HL-60 (cell line): ENCODE measurements at regions not wholly inside any gene's neighbourhood (a gene's known extent, or its start where the extent isn't known, plus 50 kb on each side); places are given as distances from the start of the nearest gene placed in this dataset.
"Not testable (repeated sequence)": the region's sequence is repeated elsewhere in the genome, so short reads cannot be mapped to it uniquely, and the experiment has no call there.

Experiments used
- DNase-seq, 2 experiments: peaks; one replicate each; pipeline ENCODE4 v3.0.0-alpha.2; 2010 to 2020; ENCODE audit warnings: low read depth in 1 of 2, low spot score in 1 of 2
- H3K27ac ChIP-seq: fragments of 250-450 bp; sonication (Bioruptor Pico); replicated peaks from 2 replicates; pipeline ENCODE4 v1.5.1; 2020; ENCODE audit warnings: mild to moderate bottlenecking, moderate library complexity
- H3K27me3 ChIP-seq: fragments of 250-450 bp; sonication (Bioruptor Pico); 2 replicates; pipeline ENCODE4 v1.5.1; 2021; ENCODE audit warnings: mild to moderate bottlenecking, moderate library complexity; ENCODE audit not compliant: insufficient read depth, poor library complexity, severe bottlenecking
- H3K4me3 ChIP-seq: replicated peaks from 2 replicates; pipeline ENCODE4 v1.5.1; 2011; ENCODE audit warnings: mild to moderate bottlenecking, control low read depth, low read length; ENCODE audit not compliant: insufficient read depth
- GABPA ChIP-seq: IDR thresholded peaks from 2 replicates; pipeline ENCODE4 v1.6.1; 2012; ENCODE audit warnings: low read depth
- POLR2AphosphoS5 ChIP-seq: IDR thresholded peaks from 2 replicates; pipeline ENCODE4 v1.6.1; 2012; ENCODE audit warnings: low read depth
- REST ChIP-seq: IDR thresholded peaks from 2 replicates; pipeline ENCODE4 v1.6.1; 2012; ENCODE audit warnings: low read depth; ENCODE audit not compliant: insufficient replicate concordance
- SPI1 ChIP-seq: IDR thresholded peaks from 2 replicates; pipeline ENCODE4 v1.6.1; 2012; ENCODE audit warnings: low read depth, mild to moderate bottlenecking, borderline replicate concordance
- TF ChIP-seq, protein P1 (sequence below): IDR thresholded peaks from one replicate; pipeline ENCODE4 v1.5.1; 2011; ENCODE audit warnings: low read length, control low read depth, inconsistent platforms; ENCODE audit not compliant: insufficient read depth

DNA sequence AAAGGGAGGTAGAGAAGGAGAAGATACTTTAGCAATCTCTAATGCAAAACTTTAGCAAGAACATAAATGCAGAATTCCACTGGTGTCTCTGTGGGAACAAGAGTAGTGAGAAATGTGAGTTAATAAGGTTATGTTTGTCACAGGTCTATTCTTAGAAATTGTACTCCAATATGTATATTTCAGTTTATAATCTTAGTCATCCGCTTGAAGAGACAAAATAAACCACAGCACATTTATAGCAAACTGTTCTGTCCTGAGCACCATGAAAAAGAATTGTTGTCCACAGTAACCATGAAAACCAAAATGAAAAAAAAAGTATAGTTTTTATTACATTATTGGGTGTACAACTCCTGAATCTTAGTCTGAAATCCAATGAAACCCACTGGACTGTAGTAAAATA is 93.6 kb upstream of the TSLP start:
- no peak for TF ChIP-seq REST
- H3K27me3 ChIP-seq = no peaks in the 10 kb centered on the region
- DNase-seq = no peak
- no peak overlapping the region for H3K27ac ChIP-seq
- no peak overlapping the region for H3K4me3 ChIP-seq

DNA sequence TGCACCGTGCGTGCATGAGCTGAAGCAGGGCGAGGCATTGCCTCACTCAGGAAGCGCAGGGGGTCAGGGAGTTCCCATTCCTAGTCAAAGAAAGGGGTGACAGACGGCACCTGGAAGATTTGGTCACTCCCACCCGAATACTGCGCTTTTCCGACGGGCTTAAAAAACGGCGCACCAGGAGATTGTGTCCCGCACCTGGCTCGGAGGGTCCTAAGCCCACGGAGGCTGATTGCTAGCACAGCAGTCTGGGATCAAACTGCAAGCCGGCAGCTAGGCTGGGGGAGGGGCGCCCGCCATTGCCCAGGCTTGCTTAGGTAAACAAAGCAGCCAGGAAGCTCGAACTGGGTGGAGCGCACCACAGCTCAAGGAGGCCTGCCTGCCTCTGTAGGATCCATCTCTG is 85.6 kb upstream of the TSLP start:
- not testable (repeated sequence) for H3K27me3 ChIP-seq, H3K4me3 ChIP-seq, H3K27ac ChIP-seq, DNase-seq

- not testable (repeated sequence) for H3K27me3 ChIP-seq, H3K27ac ChIP-seq, H3K4me3 ChIP-seq, DNase-seq
Measured at GRCh38 chr5:110987573-110987972, 83.9 kb upstream of the TSLP start.

- Histone ChIP-seq H3K27ac (no peak overlapping the region), H3K4me3 (no peak overlapping the region), H3K27me3 (no peaks in the 10 kb centered on the region)
- no peak for TF ChIP-seq GABPA
- TF ChIP-seq POLR2AphosphoS5 = no peak
- TF ChIP-seq REST = no peak
- no peak for TF ChIP-seq SPI1
- TF ChIP-seq, protein P1, sequence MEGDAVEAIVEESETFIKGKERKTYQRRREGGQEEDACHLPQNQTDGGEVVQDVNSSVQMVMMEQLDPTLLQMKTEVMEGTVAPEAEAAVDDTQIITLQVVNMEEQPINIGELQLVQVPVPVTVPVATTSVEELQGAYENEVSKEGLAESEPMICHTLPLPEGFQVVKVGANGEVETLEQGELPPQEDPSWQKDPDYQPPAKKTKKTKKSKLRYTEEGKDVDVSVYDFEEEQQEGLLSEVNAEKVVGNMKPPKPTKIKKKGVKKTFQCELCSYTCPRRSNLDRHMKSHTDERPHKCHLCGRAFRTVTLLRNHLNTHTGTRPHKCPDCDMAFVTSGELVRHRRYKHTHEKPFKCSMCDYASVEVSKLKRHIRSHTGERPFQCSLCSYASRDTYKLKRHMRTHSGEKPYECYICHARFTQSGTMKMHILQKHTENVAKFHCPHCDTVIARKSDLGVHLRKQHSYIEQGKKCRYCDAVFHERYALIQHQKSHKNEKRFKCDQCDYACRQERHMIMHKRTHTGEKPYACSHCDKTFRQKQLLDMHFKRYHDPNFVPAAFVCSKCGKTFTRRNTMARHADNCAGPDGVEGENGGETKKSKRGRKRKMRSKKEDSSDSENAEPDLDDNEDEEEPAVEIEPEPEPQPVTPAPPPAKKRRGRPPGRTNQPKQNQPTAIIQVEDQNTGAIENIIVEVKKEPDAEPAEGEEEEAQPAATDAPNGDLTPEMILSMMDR = no peak
- DNase-seq = no peak
Measured at GRCh38 chr5:110996742-110997141, 74.8 kb upstream of the TSLP start.

GRCh38 chr5:111002036-111002435 is 69.5 kb upstream of the TSLP start:
- DNase-seq = no peak
- Histone ChIP-seq H3K27ac (no peak overlapping the region), H3K27me3 (no peaks in the 10 kb centered on the region), H3K4me3 (no peak overlapping the region)
- TF ChIP-seq GABPA = no peak
- TF ChIP-seq SPI1 = no peak
- TF ChIP-seq, protein P1 = no peak
- no peak for TF ChIP-seq POLR2AphosphoS5
- TF ChIP-seq REST = no peak
